ENCODE measurements at regions not wholly inside any gene's neighbourhood (a gene's known extent, or its start where the extent isn't known, plus 50 kb on each side); places are given as distances from the start of the nearest gene placed in this dataset.

- Histone ChIP-seq H3K4me3 (no peak overlapping the region), H3K4me2 (no peak overlapping the region), H3K9me3 (no peaks in the 10 kb centered on the region), H3K27me3 (no peaks in the 10 kb centered on the region), H3K27ac (no peak overlapping the region), H4K20me1 (no peaks in the 10 kb centered on the region), H3K4me1 (no peaks in the 10 kb centered on the region), H3K36me3 (no peaks in the 10 kb centered on the region), H3K9ac (no peak overlapping the region)
- no peak for TF ChIP-seq Cebpa-rat (IDR thresholded peaks at IDR 0.05)
Observed at GRCh38 chr10:108434559-108435252, 1270.2 kb upstream of the SORCS1 start.

DNA sequence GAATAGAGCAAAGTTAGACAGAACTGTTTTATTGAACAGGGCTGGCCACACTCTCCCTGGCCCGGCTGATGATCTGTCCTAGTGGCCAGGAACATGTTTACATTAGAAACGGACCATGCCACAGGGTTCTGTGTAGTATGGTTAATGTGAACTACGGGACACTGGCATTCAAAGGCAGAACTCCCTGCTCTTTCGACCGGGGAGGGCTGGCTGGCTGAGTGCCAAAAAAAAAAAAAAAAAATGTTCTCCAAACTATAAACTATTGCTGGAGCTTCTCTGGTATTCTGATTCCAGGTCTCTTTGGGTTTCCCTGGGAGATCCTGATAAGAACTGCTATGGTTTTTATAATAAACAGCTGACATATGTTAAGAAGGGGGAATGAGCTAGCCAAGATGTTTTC is 1262.6 kb upstream of the SORCS1 start:
- no peaks in the 10 kb centered on the region for H3K9me3 ChIP-seq
- H3K4me1 ChIP-seq = no peaks in the 10 kb centered on the region
- H3K4me2 ChIP-seq = no peak overlapping the region
- H3K36me3 ChIP-seq = no peaks in the 10 kb centered on the region
- H3K9ac ChIP-seq = no peak overlapping the region
- no peaks in the 10 kb centered on the region for H4K20me1 ChIP-seq
- no peak for TF ChIP-seq Cebpa-rat (IDR thresholded peaks at IDR 0.05)
- no peak overlapping the region for H3K4me3 ChIP-seq
- H3K27me3 ChIP-seq = no peaks in the 10 kb centered on the region
- H3K27ac ChIP-seq = no peak overlapping the region

- H3K4me3 ChIP-seq = no peak overlapping the region
- no peaks in the 10 kb centered on the region for H3K36me3 ChIP-seq
- H3K27me3 ChIP-seq = no peaks in the 10 kb centered on the region
- no peaks in the 10 kb centered on the region for H4K20me1 ChIP-seq
- H3K27ac ChIP-seq = no peak overlapping the region
- no peaks in the 10 kb centered on the region for H3K4me1 ChIP-seq
- no peak overlapping the region for H3K4me2 ChIP-seq
- no peak overlapping the region for H3K9ac ChIP-seq
- H3K9me3 ChIP-seq = no peaks in the 10 kb centered on the region
- TF ChIP-seq Cebpa-rat (IDR thresholded peaks at IDR 0.05) = no peak
Observed at GRCh38 chr10:108425283-108425964, 1260.9 kb upstream of the SORCS1 start.

DNA sequence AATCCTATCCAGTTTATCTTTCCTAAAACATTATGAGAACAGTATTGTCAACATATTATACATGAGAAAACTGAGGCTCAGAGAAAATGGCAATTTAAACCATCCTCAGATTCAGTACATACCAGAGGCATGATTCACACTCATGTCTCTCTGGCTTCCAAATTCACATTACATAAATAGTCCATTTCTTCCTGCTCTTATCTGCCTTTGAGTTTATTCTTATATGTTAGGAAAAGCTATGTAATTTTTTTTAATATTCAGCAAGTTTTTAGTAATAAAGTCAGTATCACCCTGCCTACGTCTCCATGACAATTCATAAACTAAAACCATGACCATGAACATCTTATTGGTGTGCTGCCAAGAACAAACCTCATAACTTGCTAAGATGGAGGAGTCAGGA is 1260.2 kb upstream of the SORCS1 start:
- no peak overlapping the region for H3K4me2 ChIP-seq
- H3K9me3 ChIP-seq = no peaks in the 10 kb centered on the region
- no peak for TF ChIP-seq Cebpa-rat (IDR thresholded peaks at IDR 0.05)
- H4K20me1 ChIP-seq = no peaks in the 10 kb centered on the region
- H3K27me3 ChIP-seq = no peaks in the 10 kb centered on the region
- no peak overlapping the region for H3K27ac ChIP-seq
- no peaks in the 10 kb centered on the region for H3K36me3 ChIP-seq
- no peak overlapping the region for H3K4me3 ChIP-seq
- no peak overlapping the region for H3K9ac ChIP-seq
- H3K4me1 ChIP-seq = no peaks in the 10 kb centered on the region

- no peaks in the 10 kb centered on the region for H4K20me1 ChIP-seq
- no peak overlapping the region for H3K9ac ChIP-seq
- no peak overlapping the region for H3K27ac ChIP-seq
- no peak overlapping the region for H3K4me3 ChIP-seq
- no peaks in the 10 kb centered on the region for H3K4me1 ChIP-seq
- H3K36me3 ChIP-seq = no peaks in the 10 kb centered on the region
- TF ChIP-seq Cebpa-rat (IDR thresholded peaks at IDR 0.05) = no peak
- no peaks in the 10 kb centered on the region for H3K9me3 ChIP-seq
- H3K4me2 ChIP-seq = no peak overlapping the region
- no peaks in the 10 kb centered on the region for H3K27me3 ChIP-seq
Observed at GRCh38 chr10:108422286-108422685, 1257.8 kb upstream of the SORCS1 start.

DNA sequence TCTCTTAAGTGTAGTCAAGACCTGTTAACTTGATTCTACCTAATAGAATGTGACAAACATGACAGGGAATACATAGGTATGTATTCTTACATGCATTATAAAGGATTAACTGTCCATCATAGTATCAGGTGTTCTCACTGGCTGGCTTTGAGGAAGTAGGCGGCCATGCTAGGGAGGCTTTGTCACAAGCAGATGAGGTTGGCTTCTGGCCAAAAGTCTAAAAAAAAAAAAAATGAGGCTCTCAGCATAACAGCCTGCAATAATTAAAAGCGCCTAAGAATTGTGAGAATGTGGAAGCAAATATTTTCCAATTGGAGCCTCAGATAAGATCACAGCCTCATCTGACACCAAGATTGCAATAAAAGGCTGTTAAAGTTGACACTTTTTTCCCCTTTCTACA is 1256.8 kb upstream of the SORCS1 start:
- Histone ChIP-seq H3K4me2 (no peak overlapping the region), H3K36me3 (no peaks in the 10 kb centered on the region), H3K27me3 (no peaks in the 10 kb centered on the region), H3K4me1 (no peaks in the 10 kb centered on the region), H3K9ac (no peak overlapping the region), H4K20me1 (no peaks in the 10 kb centered on the region), H3K4me3 (no peak overlapping the region), H3K27ac (no peak overlapping the region), H3K9me3 (no peaks in the 10 kb centered on the region)
- TF ChIP-seq Cebpa-rat (IDR thresholded peaks at IDR 0.05) = no peak

GRCh38 chr10:108413954-108414353 is 1249.4 kb upstream of the SORCS1 start:
- Histone ChIP-seq H3K4me2 (no peak overlapping the region), H3K27me3 (no peaks in the 10 kb centered on the region), H3K9ac (no peak overlapping the region), H3K36me3 (no peaks in the 10 kb centered on the region), H3K4me3 (no peak overlapping the region), H3K9me3 (no peaks in the 10 kb centered on the region), H3K4me1 (no peaks in the 10 kb centered on the region), H4K20me1 (no peaks in the 10 kb centered on the region), H3K27ac (no peak overlapping the region)
- no peak for TF ChIP-seq Cebpa-rat (IDR thresholded peaks at IDR 0.05)

DNA sequence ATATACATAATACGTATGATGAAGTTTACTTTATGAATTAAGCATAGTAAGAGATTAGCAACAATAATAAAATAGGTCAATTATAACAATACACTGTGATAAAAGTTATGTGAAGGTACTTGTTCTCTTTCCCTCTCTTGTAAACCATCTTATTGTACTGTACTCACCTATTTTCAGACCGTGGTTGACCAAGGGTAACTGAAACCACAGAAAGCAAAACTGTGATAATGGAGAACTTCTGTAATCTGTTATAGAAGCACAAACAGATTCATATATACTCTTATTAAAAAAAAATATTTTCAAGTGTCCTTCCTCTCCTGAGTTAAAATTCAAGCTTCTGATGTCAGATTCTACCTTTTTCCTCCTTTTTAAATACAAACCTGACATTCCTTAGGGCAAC is 1247.8 kb upstream of the SORCS1 start:
- no peaks in the 10 kb centered on the region for H4K20me1 ChIP-seq
- H3K9ac ChIP-seq = no peak overlapping the region
- H3K4me2 ChIP-seq = no peak overlapping the region
- no peaks in the 10 kb centered on the region for H3K27me3 ChIP-seq
- no peak for TF ChIP-seq Cebpa-rat (IDR thresholded peaks at IDR 0.05)
- no peaks in the 10 kb centered on the region for H3K9me3 ChIP-seq
- no peaks in the 10 kb centered on the region for H3K36me3 ChIP-seq
- H3K4me1 ChIP-seq = no peaks in the 10 kb centered on the region
- no peak overlapping the region for H3K4me3 ChIP-seq
- no peak overlapping the region for H3K27ac ChIP-seq

- Histone ChIP-seq H3K9me3 (no peaks in the 10 kb centered on the region), H3K36me3 (no peaks in the 10 kb centered on the region), H4K20me1 (no peaks in the 10 kb centered on the region), H3K4me1 (no peaks in the 10 kb centered on the region), H3K9ac (no peak overlapping the region), H3K27me3 (no peaks in the 10 kb centered on the region), H3K4me2 (no peak overlapping the region), H3K4me3 (no peak overlapping the region), H3K27ac (no peak overlapping the region)
- TF ChIP-seq Cebpa-rat (IDR thresholded peaks at IDR 0.05) = no peak
Observed at GRCh38 chr10:108411894-108412293, 1247.4 kb upstream of the SORCS1 start.

- no peaks in the 10 kb centered on the region for H3K4me1 ChIP-seq
- H3K36me3 ChIP-seq = no peaks in the 10 kb centered on the region
- no peaks in the 10 kb centered on the region for H3K27me3 ChIP-seq
- no peak overlapping the region for H3K4me2 ChIP-seq
- no peaks in the 10 kb centered on the region for H3K9me3 ChIP-seq
- H3K4me3 ChIP-seq = no peak overlapping the region
- no peak overlapping the region for H3K27ac ChIP-seq
- no peak for TF ChIP-seq Cebpa-rat (IDR thresholded peaks at IDR 0.05)
- no peaks in the 10 kb centered on the region for H4K20me1 ChIP-seq
- H3K9ac ChIP-seq = no peak overlapping the region
Observed at GRCh38 chr10:108411206-108411605, 1246.7 kb upstream of the SORCS1 start.
